ENCODE measurements at regions not wholly inside any gene's neighbourhood (a gene's known extent, or its start where the extent isn't known, plus 50 kb on each side); places are given as distances from the start of the nearest gene placed in this dataset.

DNA sequence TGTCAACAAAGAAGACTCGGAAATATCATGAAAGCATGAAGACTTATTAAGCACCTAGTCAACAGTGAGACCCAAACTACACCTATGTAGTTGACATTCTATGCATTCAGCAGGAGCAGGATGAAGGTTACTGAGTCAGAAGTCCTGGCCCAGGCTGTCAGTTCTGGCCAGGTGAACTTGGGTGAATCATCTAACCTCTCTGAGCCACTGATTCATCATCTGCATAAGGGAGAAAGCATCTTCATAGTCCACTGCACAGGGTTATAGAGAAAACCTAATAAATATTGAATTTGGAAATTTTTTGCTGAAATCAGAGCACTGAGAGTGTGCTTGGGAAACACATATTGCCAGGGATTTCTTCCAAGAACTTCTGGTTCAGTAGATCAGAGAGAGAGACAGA is 296.0 kb upstream of the SFRP2 start:
- H3K36me3 Mint-ChIP-seq (ENCODE audit: insufficient read depth, unreplicated experiment), result no peaks in the 10 kb centered on the region
- H3K4me3 Mint-ChIP-seq (ENCODE audit: low read depth, unreplicated experiment), result no peak overlapping the region
- no peaks in the 10 kb centered on the region for H3K4me1 Mint-ChIP-seq (ENCODE audit: low read depth, unreplicated experiment)
- no peak overlapping the region for H3K27ac Mint-ChIP-seq (ENCODE audit: unreplicated experiment)
- TF ChIP-seq, protein P1, sequence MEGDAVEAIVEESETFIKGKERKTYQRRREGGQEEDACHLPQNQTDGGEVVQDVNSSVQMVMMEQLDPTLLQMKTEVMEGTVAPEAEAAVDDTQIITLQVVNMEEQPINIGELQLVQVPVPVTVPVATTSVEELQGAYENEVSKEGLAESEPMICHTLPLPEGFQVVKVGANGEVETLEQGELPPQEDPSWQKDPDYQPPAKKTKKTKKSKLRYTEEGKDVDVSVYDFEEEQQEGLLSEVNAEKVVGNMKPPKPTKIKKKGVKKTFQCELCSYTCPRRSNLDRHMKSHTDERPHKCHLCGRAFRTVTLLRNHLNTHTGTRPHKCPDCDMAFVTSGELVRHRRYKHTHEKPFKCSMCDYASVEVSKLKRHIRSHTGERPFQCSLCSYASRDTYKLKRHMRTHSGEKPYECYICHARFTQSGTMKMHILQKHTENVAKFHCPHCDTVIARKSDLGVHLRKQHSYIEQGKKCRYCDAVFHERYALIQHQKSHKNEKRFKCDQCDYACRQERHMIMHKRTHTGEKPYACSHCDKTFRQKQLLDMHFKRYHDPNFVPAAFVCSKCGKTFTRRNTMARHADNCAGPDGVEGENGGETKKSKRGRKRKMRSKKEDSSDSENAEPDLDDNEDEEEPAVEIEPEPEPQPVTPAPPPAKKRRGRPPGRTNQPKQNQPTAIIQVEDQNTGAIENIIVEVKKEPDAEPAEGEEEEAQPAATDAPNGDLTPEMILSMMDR (IDR thresholded peaks at IDR 0.05; ENCODE audit: unreplicated experiment), result no peak
- no TSS peak for BruUV-seq (replicated peaks)
- no peak for DNase-seq
- intact Hi-C loops (cut with micrococcal nuclease; ENCODE audit: unreplicated experiment), result no loop called here
- no peaks in the 10 kb centered on the region for H3K9me3 Mint-ChIP-seq (ENCODE audit: low read depth, unreplicated experiment)
- CTCF ChIA-PET, result no interaction called here
- no peaks in the 10 kb centered on the region for H3K27me3 Mint-ChIP-seq (ENCODE audit: unreplicated experiment)

DNA sequence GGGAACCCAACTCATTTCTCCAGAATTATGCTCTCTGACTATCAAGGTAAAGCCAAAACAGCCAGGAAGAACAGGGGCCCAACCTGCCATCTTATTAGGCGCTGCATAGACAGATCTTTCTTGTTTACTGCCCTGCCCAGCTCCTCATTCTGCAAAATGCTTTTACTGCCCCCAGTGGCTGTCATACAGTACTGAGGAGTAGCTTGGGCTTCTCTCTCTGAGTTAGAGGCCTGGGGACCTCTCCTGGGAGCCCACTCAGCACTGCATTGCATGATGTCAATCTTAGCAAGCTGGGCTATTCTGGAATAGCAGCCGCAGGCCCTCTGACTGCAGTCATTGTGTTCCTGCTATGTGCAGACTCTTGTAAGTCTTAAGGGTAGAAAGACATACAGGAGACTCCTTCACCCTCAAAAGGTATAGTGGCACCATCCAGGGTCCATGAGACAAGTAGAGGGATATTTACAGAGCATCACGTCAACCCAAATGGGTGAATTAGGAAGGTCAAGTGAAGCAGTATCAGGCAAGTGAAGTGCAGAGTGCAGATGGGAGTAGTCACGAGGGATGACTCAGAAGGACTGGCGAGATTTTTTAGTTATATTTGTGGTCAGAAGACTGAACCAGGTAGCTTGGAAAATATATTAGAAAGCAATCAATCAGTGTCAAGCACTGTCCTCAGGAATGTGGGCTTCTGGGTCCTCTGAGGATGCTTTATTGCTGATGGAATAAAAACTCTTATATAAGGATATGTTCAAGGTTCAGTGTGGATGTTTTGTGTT is 294.1 kb upstream of the SFRP2 start:
- H3K36me3 Mint-ChIP-seq (ENCODE audit: insufficient read depth, unreplicated experiment), result no peaks in the 10 kb centered on the region
- intact Hi-C loops (cut with micrococcal nuclease; ENCODE audit: unreplicated experiment), result no loop called here
- CTCF ChIA-PET, result interaction anchor here (1.3 to 1.4 kb wide), 2 partner anchors 10 to 297 kb away, joined by 4 to 7 read pairs; no protein-coding TSS in a partner anchor
- no peaks in the 10 kb centered on the region for H3K9me3 Mint-ChIP-seq (ENCODE audit: low read depth, unreplicated experiment)
- H3K4me1 Mint-ChIP-seq (ENCODE audit: low read depth, unreplicated experiment), result no peaks in the 10 kb centered on the region
- H3K4me3 Mint-ChIP-seq (ENCODE audit: low read depth, unreplicated experiment), result no peak overlapping the region
- no peaks in the 10 kb centered on the region for H3K27me3 Mint-ChIP-seq (ENCODE audit: unreplicated experiment)
- TF ChIP-seq, protein P1 (IDR thresholded peaks at IDR 0.05; ENCODE audit: unreplicated experiment), result no peak
- BruUV-seq (replicated peaks), result no TSS peak
- DNase-seq, result peak; percentile 18
- no peak overlapping the region for H3K27ac Mint-ChIP-seq (ENCODE audit: unreplicated experiment)

DNA sequence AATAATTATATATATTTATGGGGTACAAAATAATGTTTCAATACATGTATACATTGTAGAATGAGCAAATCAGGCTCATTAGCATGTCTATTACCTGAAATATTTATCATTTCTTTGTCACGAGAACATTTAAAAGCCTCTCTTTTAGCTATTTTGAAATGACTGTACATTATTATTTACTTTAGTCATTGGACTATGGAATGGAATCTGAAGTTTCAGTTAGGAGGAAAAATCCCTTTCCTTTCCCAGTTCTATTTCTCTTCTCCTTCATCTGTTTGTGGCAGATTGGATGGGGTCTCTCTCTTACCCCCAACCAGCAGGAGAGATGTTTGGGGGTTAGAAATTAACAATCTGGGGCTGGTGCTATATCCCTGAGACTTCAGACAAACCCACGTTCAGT is 292.5 kb upstream of the SFRP2 start:
- no TSS peak for BruUV-seq (replicated peaks)
- no peak overlapping the region for H3K4me3 Mint-ChIP-seq (ENCODE audit: low read depth, unreplicated experiment)
- intact Hi-C loops (cut with micrococcal nuclease; ENCODE audit: unreplicated experiment), result no loop called here
- no peak for DNase-seq
- no peaks in the 10 kb centered on the region for H3K36me3 Mint-ChIP-seq (ENCODE audit: insufficient read depth, unreplicated experiment)
- no peaks in the 10 kb centered on the region for H3K9me3 Mint-ChIP-seq (ENCODE audit: low read depth, unreplicated experiment)
- no peaks in the 10 kb centered on the region for H3K27me3 Mint-ChIP-seq (ENCODE audit: unreplicated experiment)
- no peaks in the 10 kb centered on the region for H3K4me1 Mint-ChIP-seq (ENCODE audit: low read depth, unreplicated experiment)
- CTCF ChIA-PET, result no interaction called here
- TF ChIP-seq, protein P1 (IDR thresholded peaks at IDR 0.05; ENCODE audit: unreplicated experiment), result no peak
- H3K27ac Mint-ChIP-seq (ENCODE audit: unreplicated experiment), result no peak overlapping the region

DNA sequence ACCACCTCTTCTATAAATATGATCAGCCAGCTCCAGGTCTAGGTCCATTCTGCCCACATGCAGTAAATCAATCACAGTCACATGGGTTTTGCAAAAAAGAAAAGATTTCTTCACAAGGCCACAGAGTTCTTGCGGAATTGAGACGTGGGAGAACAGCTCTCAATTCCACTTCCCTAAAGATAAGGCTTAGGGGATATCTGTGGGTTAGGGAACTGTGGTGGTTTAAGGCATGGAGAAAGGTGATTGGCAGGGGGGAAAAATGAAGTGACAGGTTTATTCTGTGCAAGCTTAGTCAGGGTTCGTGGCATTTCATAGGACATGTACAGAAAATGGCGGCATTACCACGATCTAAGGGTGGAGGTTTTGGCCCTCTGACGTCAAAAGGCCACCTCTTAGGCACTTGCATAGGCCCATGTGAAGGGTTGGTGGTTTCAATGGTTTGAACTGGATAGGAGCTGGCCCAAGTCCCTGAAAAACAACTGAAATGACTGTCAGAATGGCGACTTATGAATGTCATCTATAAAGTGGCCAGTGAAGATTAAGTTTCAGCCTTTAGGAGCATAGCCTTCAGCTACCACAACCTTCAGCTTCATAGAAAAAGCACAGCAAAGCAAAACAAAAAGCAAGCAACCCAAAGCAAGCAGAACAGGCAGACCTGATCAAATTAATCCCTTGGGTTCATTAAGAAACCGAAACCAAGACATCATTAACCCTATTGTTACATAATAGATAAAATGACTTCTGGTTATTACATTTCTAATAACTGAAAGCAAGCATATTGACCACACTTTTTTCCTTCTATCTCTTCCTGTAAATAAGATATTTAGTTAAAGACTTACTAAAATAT is 289.8 kb upstream of the SFRP2 start:
- intact Hi-C loops (cut with micrococcal nuclease; ENCODE audit: unreplicated experiment), result no loop called here
- Mint-ChIP-seq H3K27me3 (ENCODE audit: unreplicated experiment) (no peaks in the 10 kb centered on the region), H3K4me3 (ENCODE audit: low read depth, unreplicated experiment) (no peak overlapping the region), H3K27ac (ENCODE audit: unreplicated experiment) (no peak overlapping the region), H3K4me1 (ENCODE audit: low read depth, unreplicated experiment) (no peaks in the 10 kb centered on the region), H3K36me3 (ENCODE audit: insufficient read depth, unreplicated experiment) (no peaks in the 10 kb centered on the region), H3K9me3 (ENCODE audit: low read depth, unreplicated experiment) (no peaks in the 10 kb centered on the region)
- DNase-seq, result no peak
- no TSS peak for BruUV-seq (replicated peaks)
- CTCF ChIA-PET, result no interaction called here
- TF ChIP-seq, protein P1 (IDR thresholded peaks at IDR 0.05; ENCODE audit: unreplicated experiment), result no peak
